ENCODE measurements at regions not wholly inside any gene's neighbourhood (a gene's known extent, or its start where the extent isn't known, plus 50 kb on each side); places are given as distances from the start of the nearest gene placed in this dataset.
"Not testable (repeated sequence)": the region's sequence is repeated elsewhere in the genome, so short reads cannot be mapped to it uniquely, and the experiment has no call there.

- Histone ChIP-seq H3K9me3 (no peaks in the 10 kb centered on the region), H3K4me1 (no peaks in the 10 kb centered on the region), H3K4me3 (ENCODE audit: low read depth, low read length) (no peak overlapping the region), H3K36me3 (no peaks in the 10 kb centered on the region), H3K27me3 (no peaks in the 10 kb centered on the region)
- DNase-seq = no peak
- TF ChIP-seq CTCF (IDR thresholded peaks at IDR 0.05; ENCODE audit: low read depth, low read length) = no peak
Measured at GRCh38 chr18:22525883-22526282, 108.2 kb upstream of the CTAGE1 start.

DNA sequence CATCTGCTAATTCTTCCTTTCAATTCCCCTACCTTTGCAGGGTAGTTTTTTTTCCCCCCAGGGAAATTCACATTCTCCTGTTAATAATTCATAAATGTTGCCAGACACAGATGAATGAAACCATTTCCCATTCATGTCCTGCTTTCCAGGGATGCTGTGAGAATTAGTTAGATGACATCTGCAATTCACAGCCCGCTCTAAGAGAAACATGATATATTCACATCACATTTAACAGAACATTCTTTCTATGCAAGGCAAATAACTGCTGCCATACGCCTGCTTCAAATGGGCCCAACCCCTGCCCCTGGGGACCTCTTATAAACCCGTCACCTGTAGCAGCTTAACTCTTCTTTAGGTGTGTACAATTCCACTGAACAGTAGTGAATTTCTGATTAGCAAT, 110.6 kb upstream of the CTAGE1 start:
- Histone ChIP-seq H3K4me3 (ENCODE audit: low read depth, low read length) (no peak overlapping the region), H3K27me3 (no peaks in the 10 kb centered on the region), H3K9me3 (no peaks in the 10 kb centered on the region), H3K4me1 (no peaks in the 10 kb centered on the region), H3K36me3 (no peaks in the 10 kb centered on the region)
- TF ChIP-seq CTCF (IDR thresholded peaks at IDR 0.05; ENCODE audit: low read depth, low read length) = no peak
- DNase-seq = no peak

DNA sequence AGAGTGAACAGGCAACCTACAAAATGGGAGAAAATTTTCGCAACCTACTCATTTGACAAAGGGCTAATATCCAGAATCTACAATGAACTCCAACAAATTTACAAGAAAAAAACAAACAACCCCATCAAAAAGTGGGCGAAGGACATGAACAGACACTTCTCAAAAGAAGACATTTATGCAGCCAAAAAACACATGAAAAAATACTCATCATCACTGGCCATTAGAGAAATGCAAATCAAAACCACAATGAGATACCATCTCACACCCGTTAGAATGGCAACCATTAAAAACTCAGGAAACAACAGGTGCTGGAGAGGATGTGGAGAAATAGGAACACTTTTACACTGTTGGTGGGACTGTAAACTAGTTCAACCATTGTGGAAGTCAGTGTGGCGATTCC, 117.0 kb upstream of the CTAGE1 start:
- H3K27me3 ChIP-seq; DNase-seq; H3K36me3 ChIP-seq; H3K9me3 ChIP-seq; H3K4me1 ChIP-seq; H3K4me3 ChIP-seq (ENCODE audit: low read depth, low read length): not testable (repeated sequence)

DNA sequence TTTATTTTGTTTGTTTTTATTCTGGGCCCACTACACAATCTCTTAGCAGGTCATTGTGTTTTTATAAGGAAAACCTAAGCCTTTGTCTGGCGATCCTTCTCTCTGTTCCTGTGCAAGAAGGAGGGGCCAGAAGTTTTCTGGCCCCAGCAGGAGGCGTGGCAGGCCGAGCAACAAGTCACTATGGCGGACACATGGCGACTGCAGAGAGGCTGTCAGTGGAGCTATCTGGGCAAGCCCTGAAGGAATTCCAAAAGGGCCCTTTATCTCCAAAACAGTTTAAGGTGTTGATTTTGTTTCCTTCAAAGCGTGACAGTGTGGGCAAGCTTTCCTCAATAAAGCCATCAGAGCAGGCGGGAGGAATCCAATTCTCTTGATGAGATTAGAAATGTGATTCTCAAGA, 118.8 kb upstream of the CTAGE1 start:
- Histone ChIP-seq H3K9me3 (no peaks in the 10 kb centered on the region), H3K36me3 (no peaks in the 10 kb centered on the region), H3K4me3 (ENCODE audit: low read depth, low read length) (no peak overlapping the region), H3K27me3 (no peaks in the 10 kb centered on the region), H3K4me1 (no peaks in the 10 kb centered on the region)
- no peak for TF ChIP-seq CTCF (IDR thresholded peaks at IDR 0.05; ENCODE audit: low read depth, low read length)
- no peak for DNase-seq

- Histone ChIP-seq H3K9me3 (no peaks in the 10 kb centered on the region), H3K4me3 (ENCODE audit: low read depth, low read length) (no peak overlapping the region), H3K4me1 (no peaks in the 10 kb centered on the region), H3K36me3 (no peaks in the 10 kb centered on the region), H3K27me3 (no peaks in the 10 kb centered on the region)
- no peak for DNase-seq
- TF ChIP-seq CTCF (IDR thresholded peaks at IDR 0.05; ENCODE audit: low read depth, low read length) = no peak
Measured at GRCh38 chr18:22538426-22538825, 120.7 kb upstream of the CTAGE1 start.

- TF ChIP-seq CTCF (IDR thresholded peaks at IDR 0.05; ENCODE audit: low read depth, low read length) = no peak
- no peaks in the 10 kb centered on the region for H3K9me3 ChIP-seq
- no peaks in the 10 kb centered on the region for H3K4me1 ChIP-seq
- DNase-seq = no peak
- no peak overlapping the region for H3K4me3 ChIP-seq (ENCODE audit: low read depth, low read length)
- H3K27me3 ChIP-seq = no peaks in the 10 kb centered on the region
- no peaks in the 10 kb centered on the region for H3K36me3 ChIP-seq
Measured at GRCh38 chr18:22539051-22539765, 121.5 kb upstream of the CTAGE1 start.

Data from BE2C (cell line).